Osteocyte (in vitro differentiated cells): ENCODE measurements at regions not wholly inside any gene's neighbourhood (a gene's known extent, or its start where the extent isn't known, plus 50 kb on each side); places are given as distances from the start of the nearest gene placed in this dataset.
A peak's percentile ranks its signal among the peaks of the same experiment; 100 is the strongest.

Source experiments
- DNase-seq: peaks from one replicate; pipeline ENCODE4 v3.0.0; 2021; ENCODE audit warnings: mixed read lengths; ENCODE audit not compliant: unreplicated experiment; ENCODE audit errors: extremely low spot score
- H3K27ac Mint-ChIP-seq: one replicate; pipeline ENCODE4 v1.8.0; 2021; ENCODE audit warnings: mild to moderate bottlenecking, mixed read lengths; ENCODE audit not compliant: unreplicated experiment
- H3K27me3 Mint-ChIP-seq: one replicate; pipeline ENCODE4 v1.8.0; 2021; ENCODE audit warnings: mixed read lengths; ENCODE audit not compliant: unreplicated experiment
- H3K36me3 Mint-ChIP-seq: one replicate; pipeline ENCODE4 v1.8.0; 2021; ENCODE audit warnings: mixed read lengths; ENCODE audit not compliant: unreplicated experiment
- H3K4me1 Mint-ChIP-seq: one replicate; pipeline ENCODE4 v1.8.0; 2021; ENCODE audit warnings: mixed read lengths; ENCODE audit not compliant: unreplicated experiment
- H3K4me3 Mint-ChIP-seq: one replicate; pipeline ENCODE4 v1.8.0; 2021; ENCODE audit warnings: mild to moderate bottlenecking, moderate library complexity, mixed read lengths; ENCODE audit not compliant: unreplicated experiment
- H3K9me3 Mint-ChIP-seq: one replicate; pipeline ENCODE4 v1.8.0; 2021; ENCODE audit warnings: mixed read lengths; ENCODE audit not compliant: unreplicated experiment
- TF ChIP-seq, protein P1 (sequence below): fragments of 200-600 bp; sonication (generic); IDR thresholded peaks from 2 replicates; pipeline ENCODE4 v1.5.0; 2021; ENCODE audit warnings: antibody characterized with exemption, mild to moderate bottlenecking, moderate library complexity

DNA sequence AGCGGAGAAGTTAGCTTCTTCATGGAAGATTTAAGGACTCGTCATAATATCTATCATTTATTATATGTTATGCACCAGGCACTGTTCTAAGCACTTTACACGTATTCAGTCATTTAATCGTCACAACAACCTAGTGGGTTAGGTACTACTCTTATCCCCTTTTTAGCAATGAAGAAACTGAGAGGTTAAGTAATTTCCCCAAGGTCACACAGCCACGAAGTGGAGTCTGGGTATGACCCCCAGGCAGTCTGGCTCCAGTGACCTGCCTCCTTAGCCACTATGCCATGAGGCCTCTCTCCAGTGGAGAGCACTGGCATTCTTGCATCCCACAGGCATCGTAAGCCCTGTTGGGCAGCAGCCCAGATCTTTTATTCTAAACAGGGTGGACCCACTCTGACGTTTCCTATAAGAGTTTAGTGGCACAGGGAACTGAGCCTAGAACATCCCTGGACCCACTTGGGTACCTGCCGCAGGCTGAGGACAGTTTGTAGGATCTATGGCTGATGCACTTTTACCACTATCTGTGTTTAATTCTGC is 123.0 kb downstream of the NAV1 start:
- no peak overlapping the region for H3K27ac Mint-ChIP-seq
- H3K4me3 Mint-ChIP-seq = no peak overlapping the region
- H3K36me3 Mint-ChIP-seq = peaks cover 9% of the 10 kb centered on the region
- H3K9me3 Mint-ChIP-seq = no peaks in the 10 kb centered on the region
- TF ChIP-seq, protein P1, sequence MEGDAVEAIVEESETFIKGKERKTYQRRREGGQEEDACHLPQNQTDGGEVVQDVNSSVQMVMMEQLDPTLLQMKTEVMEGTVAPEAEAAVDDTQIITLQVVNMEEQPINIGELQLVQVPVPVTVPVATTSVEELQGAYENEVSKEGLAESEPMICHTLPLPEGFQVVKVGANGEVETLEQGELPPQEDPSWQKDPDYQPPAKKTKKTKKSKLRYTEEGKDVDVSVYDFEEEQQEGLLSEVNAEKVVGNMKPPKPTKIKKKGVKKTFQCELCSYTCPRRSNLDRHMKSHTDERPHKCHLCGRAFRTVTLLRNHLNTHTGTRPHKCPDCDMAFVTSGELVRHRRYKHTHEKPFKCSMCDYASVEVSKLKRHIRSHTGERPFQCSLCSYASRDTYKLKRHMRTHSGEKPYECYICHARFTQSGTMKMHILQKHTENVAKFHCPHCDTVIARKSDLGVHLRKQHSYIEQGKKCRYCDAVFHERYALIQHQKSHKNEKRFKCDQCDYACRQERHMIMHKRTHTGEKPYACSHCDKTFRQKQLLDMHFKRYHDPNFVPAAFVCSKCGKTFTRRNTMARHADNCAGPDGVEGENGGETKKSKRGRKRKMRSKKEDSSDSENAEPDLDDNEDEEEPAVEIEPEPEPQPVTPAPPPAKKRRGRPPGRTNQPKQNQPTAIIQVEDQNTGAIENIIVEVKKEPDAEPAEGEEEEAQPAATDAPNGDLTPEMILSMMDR = no peak
- H3K27me3 Mint-ChIP-seq = no peaks in the 10 kb centered on the region
- H3K4me1 Mint-ChIP-seq = peaks cover 52% of the 10 kb centered on the region
- DNase-seq = no peak

DNA sequence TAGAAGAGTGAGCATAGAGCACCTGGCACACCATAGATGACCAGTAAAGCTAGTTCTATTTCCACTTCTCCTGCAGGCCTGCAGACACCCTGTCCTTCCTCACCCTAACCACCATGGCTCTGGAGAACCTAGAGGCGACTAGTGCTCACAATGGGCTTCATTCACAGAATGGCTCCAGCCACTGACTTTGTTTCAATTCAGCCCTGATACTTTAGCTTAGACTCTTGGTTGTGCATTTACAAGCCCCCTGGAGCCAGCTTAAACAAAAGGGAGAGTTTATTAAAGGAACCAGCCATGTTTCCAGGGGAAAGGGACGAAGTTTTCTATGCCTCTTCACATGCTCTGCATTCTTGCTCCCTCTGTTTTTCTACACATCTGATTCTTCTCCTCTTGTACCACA is 123.7 kb downstream of the NAV1 start:
- DNase-seq = no peak
- Mint-ChIP-seq H3K4me1 (peaks cover 44% of the 10 kb centered on the region), H3K27me3 (no peaks in the 10 kb centered on the region), H3K4me3 (no peak overlapping the region), H3K9me3 (no peaks in the 10 kb centered on the region), H3K36me3 (peaks cover 9% of the 10 kb centered on the region), H3K27ac (peak overlapping the region; percentile 12)
- TF ChIP-seq, protein P1 = no peak

DNA sequence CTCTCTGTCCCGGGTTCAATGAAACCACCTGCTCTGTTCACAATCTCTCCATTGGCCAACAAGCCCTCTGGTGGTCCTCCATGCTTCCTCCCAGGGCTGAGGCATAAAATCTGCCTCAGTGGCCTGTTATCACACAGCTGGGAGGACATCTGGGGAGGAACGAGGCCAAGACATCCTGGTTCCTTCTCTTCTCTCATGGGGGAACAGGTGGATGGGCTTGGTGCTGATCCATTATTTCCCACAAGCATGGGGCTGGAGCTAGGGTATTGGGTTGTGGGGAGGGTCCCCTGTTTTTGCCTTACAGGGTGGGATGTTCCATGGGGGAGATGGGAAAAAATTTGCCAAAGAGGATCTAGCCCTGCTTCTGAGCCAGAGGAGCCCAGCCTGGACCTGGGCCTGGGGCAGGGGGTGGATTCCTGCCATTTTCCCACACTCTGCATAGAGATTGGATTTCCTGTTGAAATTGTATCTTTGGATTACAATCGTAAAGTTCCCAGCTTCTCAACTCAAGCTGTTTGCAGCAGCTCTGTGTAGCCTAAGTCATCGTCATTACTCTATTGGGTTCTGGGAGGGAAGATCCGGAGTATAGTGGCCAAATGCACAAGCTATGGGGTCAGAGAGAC is 124.7 kb downstream of the NAV1 start:
- TF ChIP-seq, protein P1 = no peak
- H3K27me3 Mint-ChIP-seq = no peaks in the 10 kb centered on the region
- peaks cover 9% of the 10 kb centered on the region for H3K36me3 Mint-ChIP-seq
- H3K4me3 Mint-ChIP-seq = no peak overlapping the region
- H3K4me1 Mint-ChIP-seq = peaks cover 38% of the 10 kb centered on the region
- no peaks in the 10 kb centered on the region for H3K9me3 Mint-ChIP-seq
- no peak overlapping the region for H3K27ac Mint-ChIP-seq
- no peak for DNase-seq

DNA sequence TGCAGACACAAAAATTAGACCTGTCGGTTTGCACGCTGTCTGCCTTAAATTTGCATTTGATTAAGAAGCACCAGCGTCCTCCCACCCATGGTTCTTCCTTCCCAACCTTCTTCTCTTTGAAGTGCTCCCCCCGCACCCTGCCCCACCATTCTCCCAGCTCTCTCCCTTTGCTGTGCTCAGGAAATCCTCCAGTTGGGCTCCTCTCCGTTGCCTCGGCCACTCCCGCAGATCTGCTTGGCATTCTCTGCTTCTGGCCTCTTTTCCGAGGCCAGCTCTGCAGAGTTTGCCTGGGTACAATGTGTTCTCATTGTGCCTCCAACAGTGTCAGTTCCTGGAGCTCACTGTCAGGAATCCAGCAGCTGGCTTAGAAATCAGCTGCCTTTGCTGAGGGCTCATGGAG is 126.1 kb downstream of the NAV1 start:
- H3K36me3 Mint-ChIP-seq = peaks cover 7% of the 10 kb centered on the region
- no peak overlapping the region for H3K27ac Mint-ChIP-seq
- DNase-seq = no peak
- H3K4me3 Mint-ChIP-seq = no peak overlapping the region
- H3K9me3 Mint-ChIP-seq = no peaks in the 10 kb centered on the region
- H3K4me1 Mint-ChIP-seq = peaks cover 40% of the 10 kb centered on the region
- TF ChIP-seq, protein P1 = no peak
- no peaks in the 10 kb centered on the region for H3K27me3 Mint-ChIP-seq

DNA sequence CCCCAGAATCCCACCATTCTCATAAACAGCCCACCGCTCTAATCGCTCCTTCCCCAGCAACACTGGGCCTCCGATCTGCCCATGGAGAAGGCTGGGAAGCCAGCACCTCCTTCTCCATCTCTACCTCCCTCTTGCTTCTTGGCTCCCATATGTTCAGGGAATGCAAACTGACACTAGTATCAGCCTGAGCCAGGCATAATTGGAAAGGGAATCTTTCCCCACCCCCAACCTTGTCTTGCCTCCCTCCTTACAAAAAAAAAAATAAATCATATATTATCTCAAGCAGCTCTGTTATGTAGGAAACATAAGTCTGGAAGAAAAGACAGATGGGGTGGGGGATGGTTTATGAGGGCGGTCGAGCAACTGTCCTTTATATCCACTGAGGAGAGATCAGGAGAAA is 127.2 kb downstream of the NAV1 start:
- TF ChIP-seq, protein P1 = no peak
- H3K4me1 Mint-ChIP-seq = peaks cover 39% of the 10 kb centered on the region
- H3K9me3 Mint-ChIP-seq = no peaks in the 10 kb centered on the region
- DNase-seq = no peak
- H3K27me3 Mint-ChIP-seq = no peaks in the 10 kb centered on the region
- H3K4me3 Mint-ChIP-seq = no peak overlapping the region
- no peak overlapping the region for H3K27ac Mint-ChIP-seq
- H3K36me3 Mint-ChIP-seq = peaks cover 6% of the 10 kb centered on the region
